NCI-H748 (cell line): ENCODE measurements at regions not wholly inside any gene's neighbourhood (a gene's known extent, or its start where the extent isn't known, plus 50 kb on each side); places are given as distances from the start of the nearest gene placed in this dataset.

Experiments used
- DNase-seq: peaks from one replicate; lab custom pipeline; 2025; ENCODE audit not compliant: unreplicated experiment; lab: John Stamatoyannopoulos, UW

DNA sequence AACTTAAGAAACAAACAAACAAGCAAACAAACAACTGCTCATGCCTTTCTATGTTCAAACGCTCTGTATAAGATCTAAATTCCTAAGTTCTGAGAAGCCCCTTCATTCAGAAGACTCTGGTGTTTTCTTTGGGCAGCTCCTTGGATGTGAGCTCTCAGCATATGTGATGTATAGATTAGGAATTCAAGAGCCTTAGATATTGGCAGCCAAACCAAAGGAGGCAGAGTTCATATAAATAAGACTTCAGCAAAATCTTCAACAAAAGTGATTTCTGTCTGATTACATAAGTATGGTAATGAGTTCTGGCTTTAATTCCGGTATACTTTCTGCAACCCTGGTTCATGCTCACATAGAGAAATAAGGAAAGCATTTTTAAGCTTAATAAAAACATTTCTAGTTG lies 145.6 kb downstream of the DYRK2 start:
- no peak for DNase-seq

DNA sequence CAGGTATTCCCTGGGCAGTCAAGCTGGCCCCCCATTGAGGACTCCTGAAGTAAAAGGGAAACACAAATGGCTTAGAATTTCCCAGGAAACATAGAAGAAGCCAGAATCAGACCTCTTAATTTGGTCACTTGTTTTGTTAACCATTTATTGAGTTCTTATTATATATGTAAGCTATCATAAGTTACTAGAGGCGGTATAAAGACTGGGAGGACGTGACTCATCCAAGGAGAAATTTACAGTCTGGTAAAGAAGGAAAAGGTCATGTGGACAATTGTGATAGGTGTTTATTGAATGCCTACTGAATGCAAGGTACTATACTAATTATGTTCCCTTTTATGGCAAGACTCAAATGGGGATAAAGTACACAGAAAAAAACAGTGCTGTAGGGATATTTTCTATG lies 146.7 kb downstream of the DYRK2 start:
- DNase-seq = no peak

- DNase-seq = no peak
Measured at GRCh38 chr12:67797185-67797741, 148.7 kb downstream of the DYRK2 start.

GRCh38 chr12:67797753-67798152 lies 149.2 kb downstream of the DYRK2 start:
- DNase-seq = no peak

- DNase-seq = no peak
Measured at GRCh38 chr12:67798768-67799167, 150.2 kb downstream of the DYRK2 start.

GRCh38 chr12:67802731-67803130 lies 154.2 kb downstream of the DYRK2 start:
- no peak for DNase-seq

GRCh38 chr12:67803278-67803993 lies 154.9 kb downstream of the DYRK2 start:
- no peak for DNase-seq

DNA sequence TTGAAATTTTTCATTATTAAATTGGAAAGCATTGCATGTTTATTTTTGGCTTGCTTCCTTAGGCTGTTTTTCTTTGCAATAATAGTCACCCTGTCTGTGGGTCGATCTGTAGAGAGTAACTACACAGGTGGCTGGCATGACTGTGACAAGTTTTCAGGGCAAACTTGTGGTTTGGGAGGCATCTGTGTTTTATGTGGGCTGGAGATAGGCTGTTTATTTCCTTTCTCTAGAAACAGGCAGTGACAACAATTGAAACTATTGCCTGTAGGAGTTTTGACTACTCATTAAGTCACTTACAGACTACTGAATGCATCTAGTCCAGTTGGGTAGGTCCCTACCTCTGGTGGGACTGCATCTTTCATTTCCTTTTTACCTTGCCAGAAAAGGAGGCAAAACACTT lies 155.6 kb downstream of the DYRK2 start:
- DNase-seq = no peak

DNA sequence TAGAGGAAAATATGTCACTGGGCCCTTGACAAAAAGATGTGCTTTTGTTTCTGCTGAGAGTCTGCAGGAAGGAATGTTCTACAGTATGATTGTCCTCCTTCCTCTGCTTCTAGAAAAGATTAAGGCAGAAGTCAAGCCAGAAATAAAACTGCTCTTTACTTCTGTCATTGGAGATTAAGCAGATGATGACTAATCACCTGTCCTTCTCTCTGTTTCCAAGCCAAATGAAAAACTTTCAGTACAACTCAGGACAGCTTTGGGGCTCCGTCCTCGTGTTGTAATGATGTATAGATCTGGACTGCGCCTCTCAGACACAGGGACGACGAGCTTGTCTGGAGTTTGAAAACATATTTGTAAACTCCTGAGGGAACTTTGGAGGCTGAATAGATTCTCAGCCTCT lies 159.3 kb downstream of the DYRK2 start:
- no peak for DNase-seq

- no peak for DNase-seq
Measured at GRCh38 chr12:67810166-67810565, 161.6 kb downstream of the DYRK2 start.

GRCh38 chr12:67811437-67812361 lies 163.2 kb downstream of the DYRK2 start:
- DNase-seq = no peak

DNA sequence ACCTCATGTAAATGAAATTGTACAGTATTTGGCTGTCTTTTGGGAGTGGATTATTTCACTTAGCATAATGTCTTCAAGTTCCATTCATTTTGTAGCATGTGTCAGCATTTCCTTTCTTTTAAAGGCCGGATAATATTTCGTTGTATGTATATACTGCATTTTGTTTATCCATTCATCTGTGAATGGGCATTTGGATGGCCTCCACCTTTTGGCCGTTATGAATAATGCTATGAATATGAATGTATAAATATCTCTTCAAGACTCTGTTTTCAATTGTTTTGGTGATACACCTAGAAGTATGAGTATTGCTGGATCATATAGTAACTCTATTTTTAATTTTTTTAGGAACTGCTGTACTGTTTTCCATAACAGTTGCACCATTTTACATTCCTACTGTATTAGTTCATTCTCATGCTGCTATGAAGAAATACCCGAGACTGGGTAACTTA lies 164.9 kb downstream of the DYRK2 start:
- no peak for DNase-seq

DNA sequence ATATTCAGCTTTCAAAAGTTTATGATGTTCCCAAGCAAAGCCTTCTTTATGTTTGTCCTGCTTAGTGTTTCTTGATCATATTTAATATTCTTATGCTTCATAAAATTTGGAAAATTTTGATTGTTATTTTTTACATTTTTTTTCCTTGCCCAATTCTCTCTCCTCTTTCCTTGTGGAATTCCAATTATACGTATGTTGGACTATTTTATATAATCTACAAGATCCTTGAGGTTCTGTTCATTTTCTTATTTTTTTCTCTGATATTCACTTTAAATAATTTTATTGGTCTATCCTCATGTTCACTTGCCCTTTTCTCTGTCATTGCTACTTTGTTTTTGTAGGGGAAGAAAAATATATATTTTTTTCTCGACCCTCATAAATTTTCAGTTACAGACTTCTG lies 167.7 kb downstream of the DYRK2 start:
- DNase-seq = no peak

DNA sequence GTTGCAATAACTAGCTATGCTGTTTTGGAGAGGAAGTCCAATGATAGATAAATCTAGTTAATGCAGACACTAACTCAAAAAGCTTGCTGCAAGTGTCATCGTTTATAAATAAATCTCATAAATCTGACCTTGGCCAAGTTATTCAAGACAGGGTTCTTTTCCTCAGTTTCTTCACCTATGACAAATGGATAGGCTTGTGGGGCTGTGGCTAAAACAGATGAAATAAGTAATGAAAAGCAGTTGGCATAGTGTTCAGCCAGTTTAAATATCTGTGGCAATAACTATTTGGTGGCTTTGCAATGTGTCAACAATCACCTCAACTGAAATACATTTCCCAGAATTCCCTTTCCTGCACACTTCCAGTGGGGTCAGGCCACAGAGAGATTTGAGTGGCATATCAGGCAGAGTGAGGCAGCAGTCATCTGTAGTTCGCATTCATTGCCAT lies 169.9 kb downstream of the DYRK2 start:
- no peak for DNase-seq

- no peak for DNase-seq
Measured at GRCh38 chr12:67819902-67820301, 169.3 kb upstream of the IFNG-AS1 start.

DNA sequence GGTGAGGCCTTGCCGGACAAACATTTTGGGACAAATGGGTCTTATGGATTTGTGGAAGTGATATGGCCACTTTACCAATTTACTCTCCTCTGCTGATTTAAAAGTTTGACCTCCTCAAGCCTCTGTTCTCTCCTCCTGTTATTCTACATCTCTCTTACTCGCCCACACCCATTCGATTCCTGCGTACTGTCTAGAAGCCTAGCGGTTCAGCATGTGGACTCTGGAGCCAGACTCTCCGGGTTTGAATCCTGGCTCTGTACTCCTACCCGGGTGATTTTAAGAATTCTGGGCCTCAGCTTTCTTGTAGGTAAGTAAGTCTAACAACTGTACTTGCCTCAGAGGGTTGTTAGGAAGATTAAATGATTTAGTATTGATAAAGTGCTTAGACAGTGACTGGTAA lies 168.6 kb upstream of the IFNG-AS1 start:
- DNase-seq = no peak

- DNase-seq = no peak
Measured at GRCh38 chr12:67822826-67823225, 166.4 kb upstream of the IFNG-AS1 start.

DNA sequence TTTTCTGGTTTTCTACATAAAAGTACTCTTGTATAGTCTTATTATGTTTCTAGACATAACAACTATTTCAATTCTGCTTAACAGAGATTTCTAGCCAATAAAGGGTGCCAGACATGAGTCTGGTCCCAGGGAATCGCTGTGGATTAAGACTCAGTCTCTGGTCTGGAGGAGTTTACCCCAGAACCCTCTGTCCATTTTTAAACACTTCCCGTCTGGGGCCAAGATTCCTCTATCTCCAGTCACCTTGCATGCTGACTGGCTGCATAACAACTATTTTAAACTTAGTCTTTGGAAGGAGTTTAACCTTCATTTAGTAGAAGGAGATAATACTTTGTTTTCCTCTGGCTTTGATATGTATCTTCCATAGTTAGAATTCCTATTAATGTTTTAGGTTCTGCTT lies 163.1 kb upstream of the IFNG-AS1 start:
- DNase-seq = no peak

DNA sequence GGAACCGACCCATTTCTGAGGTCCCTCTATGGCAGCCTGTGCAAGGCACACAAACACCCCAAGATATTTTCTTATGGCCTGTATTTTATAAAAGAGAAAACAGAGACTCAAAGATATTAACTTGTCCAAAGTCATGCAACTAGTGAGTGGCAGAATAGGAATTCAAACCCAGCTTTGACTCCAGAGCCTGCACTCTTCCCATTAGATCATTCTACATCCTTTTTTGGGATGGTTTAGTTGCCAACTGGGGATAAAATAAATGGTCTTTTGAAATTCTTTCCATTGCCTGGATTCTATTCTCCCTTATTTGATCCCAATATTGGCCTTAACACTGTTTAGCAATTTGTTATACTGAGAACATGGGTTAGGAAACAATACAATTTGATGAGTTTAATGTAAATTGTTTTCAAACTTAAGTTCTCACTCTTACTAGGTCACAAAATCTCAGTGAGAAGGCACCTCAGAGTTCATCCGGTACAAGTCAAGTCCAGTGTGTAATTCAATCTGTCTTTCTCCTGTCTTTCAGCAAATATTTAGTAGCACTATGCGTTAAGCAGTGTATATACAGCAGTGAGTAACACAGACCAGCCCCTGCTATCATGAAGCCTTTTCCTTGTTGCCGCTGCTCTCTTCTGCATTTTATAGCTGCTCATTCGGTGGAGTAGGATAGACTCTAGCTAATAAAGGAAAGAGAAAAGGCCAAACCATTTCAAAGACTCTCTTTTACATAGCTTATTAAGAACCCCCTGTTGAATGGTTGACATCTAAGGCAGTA lies 162.1 kb upstream of the IFNG-AS1 start:
- DNase-seq = no peak

- no peak for DNase-seq
Measured at GRCh38 chr12:67827820-67828383, 161.3 kb upstream of the IFNG-AS1 start.

- no peak for DNase-seq
Measured at GRCh38 chr12:67829896-67830295, 159.4 kb upstream of the IFNG-AS1 start.
